HG03354 (cell line): ENCODE measurements at regions not wholly inside any gene's neighbourhood (a gene's known extent, or its start where the extent isn't known, plus 50 kb on each side); places are given as distances from the start of the nearest gene placed in this dataset.

ENCODE experiments used
- ATAC-seq: cut with Tn5 transposase; IDR thresholded peaks from one replicate; pipeline ENCODE4 v1.9.1; 2021; ENCODE audit warnings: mild to moderate bottlenecking; ENCODE audit not compliant: unreplicated experiment, poor library complexity, severe bottlenecking

GRCh38 chr1:56360021-56360420 is 219.3 kb downstream of the PLPP3 start:
- no peak for ATAC-seq

- ATAC-seq = no peak
Observed at GRCh38 chr1:56359056-56359455, 220.3 kb downstream of the PLPP3 start.

GRCh38 chr1:56357927-56358690 is 221.3 kb downstream of the PLPP3 start:
- no peak for ATAC-seq

- ATAC-seq = no peak
Observed at GRCh38 chr1:56356376-56356990, 222.9 kb downstream of the PLPP3 start.

- no peak for ATAC-seq
Observed at GRCh38 chr1:56355918-56356317, 223.4 kb downstream of the PLPP3 start.

- ATAC-seq = no peak
Observed at GRCh38 chr1:56355422-56355821, 223.9 kb downstream of the PLPP3 start.

GRCh38 chr1:56345831-56346230 is 233.5 kb downstream of the PLPP3 start:
- no peak for ATAC-seq

GRCh38 chr1:56340977-56341376 is 238.4 kb downstream of the PLPP3 start:
- no peak for ATAC-seq

GRCh38 chr1:56339786-56340465 is 239.4 kb downstream of the PLPP3 start:
- ATAC-seq = no peak

GRCh38 chr1:56339093-56339492 is 240.3 kb downstream of the PLPP3 start:
- ATAC-seq = no peak

GRCh38 chr1:56336982-56337381 is 242.4 kb downstream of the PLPP3 start:
- no peak for ATAC-seq

- ATAC-seq = no peak
Observed at GRCh38 chr1:56335394-56335793, 244.0 kb downstream of the PLPP3 start.

GRCh38 chr1:56334047-56334446 is 245.3 kb downstream of the PLPP3 start:
- no peak for ATAC-seq

GRCh38 chr1:56333461-56333860 is 245.9 kb downstream of the PLPP3 start:
- no peak for ATAC-seq

- no peak for ATAC-seq
Observed at GRCh38 chr1:56331892-56332567, 247.3 kb downstream of the PLPP3 start.

- ATAC-seq = no peak
Observed at GRCh38 chr1:56331207-56331891, 248.0 kb downstream of the PLPP3 start.

GRCh38 chr1:56330391-56331026 is 248.9 kb downstream of the PLPP3 start:
- ATAC-seq = peak; percentile 95

- no peak for ATAC-seq
Observed at GRCh38 chr1:56329970-56330369, 249.4 kb downstream of the PLPP3 start.

- no peak for ATAC-seq
Observed at GRCh38 chr1:56327195-56327594, 252.2 kb downstream of the PLPP3 start.
